OCI-LY7 (cell line): ENCODE measurements at regions not wholly inside any gene's neighbourhood (a gene's known extent, or its start where the extent isn't known, plus 50 kb on each side); places are given as distances from the start of the nearest gene placed in this dataset.

Experiments used
- BruUV-seq: library from RNA; stranded (reverse); fragments of 400-500 nt; replicated peaks from 2 replicates; lab custom pipeline; 2021; lab: Mats Ljungman, UMichigan
- CTCF ChIA-PET: fragments of 300-600 bp; sonication (Branson Sonifier 250); formaldehyde crosslinking; loops from one replicate; lab custom pipeline; 2022; ENCODE audit warnings: antibody characterized with exemption; ENCODE audit not compliant: unreplicated experiment; lab: Charles Lee
- POLR2A ChIA-PET: fragments of 300-600 bp; sonication (Branson Sonifier 250); formaldehyde crosslinking; loops from one replicate; lab custom pipeline; 2022; ENCODE audit warnings: antibody characterized with exemption; lab: Charles Lee
- DNase-seq: peaks from one replicate; pipeline ENCODE4 v3.0.0-alpha.2; 2015; ENCODE audit warnings: low spot score
- H2AFZ ChIP-seq: fragments of 200-600 bp; sonication (generic), shearing (Covaris generic); 2 replicates; pipeline ENCODE4 v1.6.1; 2014; ENCODE audit warnings: mild to moderate bottlenecking, antibody characterized with exemption, low read length, moderate library complexity
- H3K27ac ChIP-seq: fragments of 200-600 bp; sonication (generic); 2 replicates; pipeline ENCODE4 v1.5.1; 2014; ENCODE audit warnings: mixed run types, low read depth, mild to moderate bottlenecking, moderate library complexity, low read length, inconsistent platforms; ENCODE audit not compliant: poor library complexity, severe bottlenecking
- H3K36me3 ChIP-seq: fragments of 200-600 bp; sonication (generic); 2 replicates; pipeline ENCODE4 v1.6.1; 2014; ENCODE audit warnings: mild to moderate bottlenecking, antibody characterized with exemption, low read length, moderate library complexity, mixed read lengths; ENCODE audit not compliant: insufficient read depth
- H3K4me1 ChIP-seq: fragments of 200-600 bp; sonication (generic); 2 replicates; pipeline ENCODE4 v1.5.1; 2014; ENCODE audit warnings: mild to moderate bottlenecking, low read length; ENCODE audit not compliant: insufficient read depth, poor library complexity, severe bottlenecking
- H3K4me2 ChIP-seq: fragments of 200-600 bp; sonication (generic); 2 replicates; pipeline ENCODE4 v1.6.1; 2014; ENCODE audit warnings: mild to moderate bottlenecking, low read length
- H3K4me3 ChIP-seq: fragments of 200-600 bp; sonication (generic); 2 replicates; pipeline ENCODE4 v1.5.1; 2014; ENCODE audit warnings: mild to moderate bottlenecking, low read depth, low read length; ENCODE audit not compliant: poor library complexity, severe bottlenecking
- H3K79me2 ChIP-seq: fragments of 200-600 bp; sonication (generic); 2 replicates; pipeline ENCODE4 v1.6.1; 2016; ENCODE audit warnings: low read depth, mild to moderate bottlenecking, low read length, moderate library complexity, mixed read lengths; ENCODE audit not compliant: insufficient read depth
- H3K9me2 ChIP-seq: fragments of 200-600 bp; sonication (generic); 2 replicates; pipeline ENCODE4 v1.6.1; 2016; ENCODE audit warnings: mild to moderate bottlenecking, low read length, mixed read lengths; ENCODE audit not compliant: insufficient read depth
- H3K9me3 ChIP-seq: fragments of 200-600 bp; sonication (generic); 2 replicates; pipeline ENCODE4 v1.6.1; 2014; ENCODE audit warnings: mild to moderate bottlenecking, mixed run types, low read length, mixed read lengths
- H4K20me1 ChIP-seq: fragments of 200-600 bp; sonication (generic); 2 replicates; pipeline ENCODE4 v1.6.1; 2014; ENCODE audit warnings: mild to moderate bottlenecking, antibody characterized with exemption, low read length, moderate library complexity, mixed read lengths; ENCODE audit not compliant: insufficient read depth
- CTCF ChIP-seq: fragments of 200-600 bp; sonication (generic); conservative IDR thresholded peaks from 2 replicates; pipeline ENCODE4 v1.5.1; 2014; ENCODE audit warnings: mild to moderate bottlenecking, antibody characterized with exemption, low read length, moderate library complexity, mixed read lengths
- EZH2phosphoT487 ChIP-seq: fragments of 200-600 bp; sonication (generic); IDR thresholded peaks from 2 replicates; pipeline ENCODE4 v1.6.1; 2018; ENCODE audit warnings: low read depth, borderline replicate concordance, mild to moderate bottlenecking, mixed run types, antibody characterized with exemption, low read length, moderate library complexity, mixed read lengths
- intact Hi-C: fragments of 100-400 bp; cut with micrococcal nuclease; formaldehyde crosslinking; loops from one replicate; pipeline ENCODE4 v1.10.0; 2022; ENCODE audit not compliant: unreplicated experiment

DNA sequence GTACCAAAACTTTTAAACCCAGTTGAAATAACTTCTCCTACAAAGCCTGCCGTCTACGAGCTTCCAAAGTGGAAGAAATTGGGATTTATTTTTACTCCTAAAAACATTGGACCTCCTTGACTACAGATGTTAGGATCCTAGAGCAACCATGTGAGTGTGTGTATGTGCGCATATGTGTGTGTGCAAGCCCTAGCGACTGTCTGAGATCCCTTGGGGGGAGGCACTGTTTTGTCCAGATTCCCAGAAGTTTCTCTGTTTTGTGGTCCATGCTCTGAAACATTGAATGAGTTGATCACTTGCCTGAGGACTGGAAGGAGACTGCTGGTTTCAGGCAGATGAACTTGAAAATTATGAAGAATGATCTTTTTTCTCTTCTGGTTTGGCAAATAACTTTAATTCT lies 312.3 kb upstream of the ZNF32 start:
- H3K36me3 ChIP-seq, result no peaks in the 10 kb centered on the region

DNA sequence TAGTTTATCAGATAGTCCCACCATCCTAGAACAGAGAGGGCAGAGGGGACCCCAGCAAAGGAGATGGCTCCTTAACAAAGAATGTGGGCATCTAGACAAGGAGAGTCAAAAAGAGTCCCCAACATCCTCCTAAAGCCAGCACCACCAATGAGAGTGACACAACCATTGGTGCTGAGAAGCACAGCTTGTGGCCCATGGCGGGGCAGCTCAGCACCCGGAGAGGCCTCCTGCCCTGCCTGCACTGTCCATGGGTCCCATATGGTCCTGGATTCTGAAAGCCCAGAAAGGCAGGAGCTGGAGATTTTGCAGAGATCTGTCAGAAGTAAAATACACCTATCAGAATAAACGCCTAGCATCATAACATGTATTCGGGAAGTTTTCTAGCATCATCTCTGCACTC lies 311.8 kb upstream of the ZNF32 start:
- H3K4me3 ChIP-seq, result no peak overlapping the region
- no peaks in the 10 kb centered on the region for H4K20me1 ChIP-seq
- H3K27ac ChIP-seq, result no peak overlapping the region
- H2AFZ ChIP-seq, result no peak overlapping the region
- H3K9me3 ChIP-seq, result no peaks in the 10 kb centered on the region
- intact Hi-C loops, result no loop called here
- H3K79me2 ChIP-seq, result no peaks in the 10 kb centered on the region
- H3K36me3 ChIP-seq, result no peaks in the 10 kb centered on the region
- no peak overlapping the region for H3K4me2 ChIP-seq
- POLR2A ChIA-PET, result interaction anchor here (1.0 kb wide), 1 partner anchor 57 kb away, joined by 3 read pairs; no protein-coding TSS in a partner anchor
- TF ChIP-seq EZH2phosphoT487, result no peak
- no peak for TF ChIP-seq CTCF
- peaks cover 19% of the 10 kb centered on the region for H3K4me1 ChIP-seq
- no peaks in the 10 kb centered on the region for H3K9me2 ChIP-seq
- BruUV-seq, result no TSS peak
- no peak for DNase-seq
- CTCF ChIA-PET, result no interaction called here

More for the DNA sequence above, 312.3 kb upstream of the ZNF32 start:
- Histone ChIP-seq H3K79me2 (no peaks in the 10 kb centered on the region), H3K4me2 (no peak overlapping the region), H3K4me1 (peaks cover 24% of the 10 kb centered on the region), H4K20me1 (no peaks in the 10 kb centered on the region), H2AFZ (no peak overlapping the region), H3K9me3 (no peaks in the 10 kb centered on the region), H3K9me2 (no peaks in the 10 kb centered on the region), H3K27ac (no peak overlapping the region), H3K4me3 (no peak overlapping the region)
- intact Hi-C loops, result no loop called here
- DNase-seq, result no peak
- POLR2A ChIA-PET, result interaction anchor here (1.0 kb wide), 1 partner anchor 56 kb away, joined by 3 read pairs; no protein-coding TSS in a partner anchor
- CTCF ChIA-PET, result no interaction called here
- BruUV-seq, result no TSS peak
- TF ChIP-seq CTCF (no peak), EZH2phosphoT487 (no peak)

DNA sequence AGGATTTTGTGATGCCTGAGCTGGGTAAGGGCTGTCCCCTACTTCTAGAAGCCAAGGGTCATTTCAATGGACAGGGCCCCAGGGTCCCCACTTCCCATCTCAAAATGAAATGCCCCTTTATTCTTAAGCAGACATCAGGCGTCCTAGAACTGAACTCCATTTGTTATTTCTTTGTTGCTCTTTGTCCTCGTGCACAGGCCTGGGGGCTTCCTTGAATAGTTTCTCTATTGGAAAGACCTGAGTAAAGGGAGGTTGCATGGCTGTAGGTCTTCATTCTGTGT lies 311.4 kb upstream of the ZNF32 start:
- Histone ChIP-seq H3K79me2 (no peaks in the 10 kb centered on the region), H3K4me1 (peaks cover 15% of the 10 kb centered on the region), H3K36me3 (no peaks in the 10 kb centered on the region), H3K4me3 (no peak overlapping the region), H3K4me2 (no peak overlapping the region), H3K9me3 (no peaks in the 10 kb centered on the region), H3K27ac (no peak overlapping the region), H2AFZ (no peak overlapping the region), H4K20me1 (no peaks in the 10 kb centered on the region), H3K9me2 (no peaks in the 10 kb centered on the region)
- ChIA-PET CTCF (no interaction called here), POLR2A (interaction anchor here (1.0 to 2.5 kb wide), 2 partner anchors 18 to 57 kb away, joined by 3 to 6 read pairs; no protein-coding TSS in a partner anchor)
- TF ChIP-seq EZH2phosphoT487 (no peak), CTCF (no peak)
- no peak for DNase-seq
- BruUV-seq, result no TSS peak
- intact Hi-C loops, result no loop called here
